ENCODE measurements at regions not wholly inside any gene's neighbourhood (a gene's known extent, or its start where the extent isn't known, plus 50 kb on each side); places are given as distances from the start of the nearest gene placed in this dataset.
A peak's percentile ranks its signal among the peaks of the same experiment; 100 is the strongest.

DNA sequence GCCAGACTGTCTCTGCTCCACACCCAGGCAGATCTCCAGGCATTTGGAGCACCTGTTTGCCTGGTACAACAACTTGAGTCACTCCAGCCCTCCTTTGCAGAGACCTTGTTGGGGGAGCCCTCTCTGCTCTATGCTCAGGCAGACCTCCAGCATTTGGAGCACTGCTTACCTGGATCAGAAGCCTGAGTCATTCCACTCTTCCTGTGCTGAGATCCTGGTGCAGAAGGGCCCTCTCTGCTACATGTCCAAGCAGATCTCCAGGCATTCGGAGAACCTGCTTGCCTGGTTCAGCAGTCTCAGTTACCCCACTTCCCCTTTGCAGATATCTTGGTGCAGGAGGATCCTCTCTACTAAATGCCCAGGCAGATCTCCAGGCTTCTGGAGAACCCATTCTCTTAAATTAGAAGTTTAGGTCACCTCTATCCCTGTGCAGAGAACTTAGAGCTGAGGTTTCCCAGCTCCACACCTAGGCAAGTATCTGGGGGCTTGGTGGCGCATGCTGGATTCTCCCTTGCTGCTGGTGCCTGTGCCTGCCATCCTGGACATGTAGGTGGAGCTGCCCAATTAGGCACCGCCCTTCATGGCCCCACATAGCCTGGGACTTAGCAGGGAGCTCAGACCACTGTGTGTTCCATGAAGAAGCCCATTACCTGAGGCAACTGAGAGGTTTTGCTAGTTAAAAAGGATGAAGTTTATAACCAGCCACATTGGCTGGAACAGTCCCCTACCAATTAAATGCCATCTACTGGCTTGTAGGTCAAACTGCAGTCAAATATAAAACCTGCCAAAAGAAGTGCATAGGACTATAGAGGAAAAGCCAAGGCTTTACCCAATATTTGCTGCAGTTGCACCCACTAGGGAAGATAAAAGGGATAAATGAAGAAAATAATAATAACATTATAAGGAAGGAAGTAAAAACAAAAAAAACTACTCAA is 97.6 kb upstream of the SLITRK6 start:
- TF ChIP-seq, protein P1, sequence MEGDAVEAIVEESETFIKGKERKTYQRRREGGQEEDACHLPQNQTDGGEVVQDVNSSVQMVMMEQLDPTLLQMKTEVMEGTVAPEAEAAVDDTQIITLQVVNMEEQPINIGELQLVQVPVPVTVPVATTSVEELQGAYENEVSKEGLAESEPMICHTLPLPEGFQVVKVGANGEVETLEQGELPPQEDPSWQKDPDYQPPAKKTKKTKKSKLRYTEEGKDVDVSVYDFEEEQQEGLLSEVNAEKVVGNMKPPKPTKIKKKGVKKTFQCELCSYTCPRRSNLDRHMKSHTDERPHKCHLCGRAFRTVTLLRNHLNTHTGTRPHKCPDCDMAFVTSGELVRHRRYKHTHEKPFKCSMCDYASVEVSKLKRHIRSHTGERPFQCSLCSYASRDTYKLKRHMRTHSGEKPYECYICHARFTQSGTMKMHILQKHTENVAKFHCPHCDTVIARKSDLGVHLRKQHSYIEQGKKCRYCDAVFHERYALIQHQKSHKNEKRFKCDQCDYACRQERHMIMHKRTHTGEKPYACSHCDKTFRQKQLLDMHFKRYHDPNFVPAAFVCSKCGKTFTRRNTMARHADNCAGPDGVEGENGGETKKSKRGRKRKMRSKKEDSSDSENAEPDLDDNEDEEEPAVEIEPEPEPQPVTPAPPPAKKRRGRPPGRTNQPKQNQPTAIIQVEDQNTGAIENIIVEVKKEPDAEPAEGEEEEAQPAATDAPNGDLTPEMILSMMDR (conservative IDR thresholded peaks at IDR 0.05): 0 out of 2 replicates have a peak, but pooled peaks have one; percentile 50
- no peak for TF ChIP-seq EZH2 (IDR thresholded peaks at IDR 0.05; ENCODE audit: low read depth)

Data from PC-9 (cell line).